ENCODE measurements at regions not wholly inside any gene's neighbourhood (a gene's known extent, or its start where the extent isn't known, plus 50 kb on each side); places are given as distances from the start of the nearest gene placed in this dataset.
"Not testable (repeated sequence)": the region's sequence is repeated elsewhere in the genome, so short reads cannot be mapped to it uniquely, and the experiment has no call there.

DNA sequence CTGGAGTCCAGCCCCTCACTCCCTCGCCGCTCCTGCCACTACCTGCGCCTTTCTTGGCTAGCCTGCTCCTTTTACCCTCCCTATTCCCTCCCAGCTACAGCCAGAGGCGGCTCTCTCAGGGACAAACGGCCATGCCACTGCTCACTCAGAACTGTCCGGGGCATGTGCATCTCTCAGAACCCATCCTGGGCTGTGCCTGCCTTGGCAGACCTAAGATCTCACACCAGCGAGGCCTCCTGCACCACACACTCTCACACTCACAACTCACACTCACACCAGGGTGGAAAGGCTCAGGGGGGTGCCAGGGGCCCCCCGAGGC lies 180.3 kb downstream of the TMEM121 start:
- H3K36me3 ChIP-seq (ENCODE audit: control insufficient read depth, insufficient read depth, low read length); H3K79me2 ChIP-seq (ENCODE audit: control insufficient read depth, insufficient read depth, low read length); H3K9ac ChIP-seq (ENCODE audit: insufficient read depth, low read length); H3K4me3 ChIP-seq (replicated peaks in 1 of 4; ENCODE audit: control extremely low read depth in 1 of 4, insufficient read depth in 1 of 4, low read depth in 3 of 4, low read length in 4 of 4); H3K4me2 ChIP-seq (ENCODE audit: extremely low read depth, insufficient read depth, low read length); H3K27ac ChIP-seq (ENCODE audit: insufficient read depth, low read length); H2AFZ ChIP-seq (ENCODE audit: low read length); H4K20me1 ChIP-seq (ENCODE audit: control insufficient read depth, extremely low read depth, insufficient read depth, low read length); H3K4me1 ChIP-seq (ENCODE audit: control insufficient read depth, extremely low read depth, insufficient read depth, low read length); DNase-seq (ENCODE audit: low read depth in 2 of 2); H3K9me3 ChIP-seq (ENCODE audit: control insufficient read depth, insufficient read depth, low read depth, low read length); H3K27me3 ChIP-seq (ENCODE audit: control insufficient read depth, insufficient read depth, low read length): not testable (repeated sequence)

DNA sequence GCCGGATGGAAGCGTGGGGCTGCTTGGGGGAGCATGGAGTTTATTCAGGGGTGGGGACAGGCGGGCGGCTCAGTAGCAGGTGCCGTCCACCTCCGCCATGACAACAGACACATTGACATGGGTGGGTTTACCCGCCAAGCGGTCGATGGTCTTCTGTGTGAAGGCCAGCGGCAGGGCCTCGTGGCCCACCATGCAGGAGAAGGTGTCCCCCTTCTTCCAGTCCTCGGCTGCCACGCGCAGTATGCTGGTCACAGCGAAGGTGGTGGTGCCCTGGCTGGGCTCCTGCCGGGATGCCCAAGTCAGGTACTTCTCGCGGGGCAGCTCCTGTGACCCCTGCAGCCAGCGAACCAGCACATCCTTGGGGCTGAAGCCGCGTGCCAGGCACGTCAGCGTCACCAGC lies 180.7 kb downstream of the TMEM121 start:
- H3K36me3 ChIP-seq (ENCODE audit: control insufficient read depth, insufficient read depth, low read length); H3K27ac ChIP-seq (ENCODE audit: insufficient read depth, low read length); H3K4me2 ChIP-seq (ENCODE audit: extremely low read depth, insufficient read depth, low read length); H3K4me1 ChIP-seq (ENCODE audit: control insufficient read depth, extremely low read depth, insufficient read depth, low read length); DNase-seq (ENCODE audit: low read depth in 2 of 2); H4K20me1 ChIP-seq (ENCODE audit: control insufficient read depth, extremely low read depth, insufficient read depth, low read length); H3K9me3 ChIP-seq (ENCODE audit: control insufficient read depth, insufficient read depth, low read depth, low read length); H3K4me3 ChIP-seq (replicated peaks in 1 of 4; ENCODE audit: control extremely low read depth in 1 of 4, insufficient read depth in 1 of 4, low read depth in 3 of 4, low read length in 4 of 4); H3K79me2 ChIP-seq (ENCODE audit: control insufficient read depth, insufficient read depth, low read length); H2AFZ ChIP-seq (ENCODE audit: low read length); H3K9ac ChIP-seq (ENCODE audit: insufficient read depth, low read length); H3K27me3 ChIP-seq (ENCODE audit: control insufficient read depth, insufficient read depth, low read length): not testable (repeated sequence)

DNA sequence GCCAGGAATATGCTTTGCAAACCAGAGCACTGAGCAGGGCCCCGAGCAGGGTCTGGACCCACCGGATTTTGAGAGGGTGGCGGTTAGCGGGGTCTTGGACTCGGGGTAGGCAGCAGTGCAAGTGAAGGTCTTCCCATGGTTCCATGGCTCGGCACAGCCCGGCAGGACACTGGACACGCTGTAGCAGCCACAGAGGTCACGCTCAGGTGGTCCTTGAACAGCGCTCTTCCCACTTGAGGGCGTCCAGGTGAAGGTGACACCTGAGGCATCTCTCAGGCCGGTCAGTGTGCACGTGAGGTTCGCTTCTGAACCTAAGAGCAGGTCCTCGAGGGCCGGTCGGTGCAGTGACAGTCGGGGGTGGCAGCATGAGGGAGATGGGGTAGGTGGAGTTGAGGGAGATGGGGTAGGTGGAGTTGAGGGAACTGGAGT lies 181.4 kb downstream of the TMEM121 start:
- H4K20me1 ChIP-seq (ENCODE audit: control insufficient read depth, extremely low read depth, insufficient read depth, low read length); H3K4me2 ChIP-seq (ENCODE audit: extremely low read depth, insufficient read depth, low read length); H3K79me2 ChIP-seq (ENCODE audit: control insufficient read depth, insufficient read depth, low read length); H3K9me3 ChIP-seq (ENCODE audit: control insufficient read depth, insufficient read depth, low read depth, low read length); H3K4me1 ChIP-seq (ENCODE audit: control insufficient read depth, extremely low read depth, insufficient read depth, low read length); DNase-seq (ENCODE audit: low read depth in 2 of 2); H2AFZ ChIP-seq (ENCODE audit: low read length); H3K27ac ChIP-seq (ENCODE audit: insufficient read depth, low read length); H3K27me3 ChIP-seq (ENCODE audit: control insufficient read depth, insufficient read depth, low read length); H3K36me3 ChIP-seq (ENCODE audit: control insufficient read depth, insufficient read depth, low read length); H3K4me3 ChIP-seq (replicated peaks in 1 of 4; ENCODE audit: control extremely low read depth in 1 of 4, insufficient read depth in 1 of 4, low read depth in 3 of 4, low read length in 4 of 4); H3K9ac ChIP-seq (ENCODE audit: insufficient read depth, low read length): not testable (repeated sequence)

DNA sequence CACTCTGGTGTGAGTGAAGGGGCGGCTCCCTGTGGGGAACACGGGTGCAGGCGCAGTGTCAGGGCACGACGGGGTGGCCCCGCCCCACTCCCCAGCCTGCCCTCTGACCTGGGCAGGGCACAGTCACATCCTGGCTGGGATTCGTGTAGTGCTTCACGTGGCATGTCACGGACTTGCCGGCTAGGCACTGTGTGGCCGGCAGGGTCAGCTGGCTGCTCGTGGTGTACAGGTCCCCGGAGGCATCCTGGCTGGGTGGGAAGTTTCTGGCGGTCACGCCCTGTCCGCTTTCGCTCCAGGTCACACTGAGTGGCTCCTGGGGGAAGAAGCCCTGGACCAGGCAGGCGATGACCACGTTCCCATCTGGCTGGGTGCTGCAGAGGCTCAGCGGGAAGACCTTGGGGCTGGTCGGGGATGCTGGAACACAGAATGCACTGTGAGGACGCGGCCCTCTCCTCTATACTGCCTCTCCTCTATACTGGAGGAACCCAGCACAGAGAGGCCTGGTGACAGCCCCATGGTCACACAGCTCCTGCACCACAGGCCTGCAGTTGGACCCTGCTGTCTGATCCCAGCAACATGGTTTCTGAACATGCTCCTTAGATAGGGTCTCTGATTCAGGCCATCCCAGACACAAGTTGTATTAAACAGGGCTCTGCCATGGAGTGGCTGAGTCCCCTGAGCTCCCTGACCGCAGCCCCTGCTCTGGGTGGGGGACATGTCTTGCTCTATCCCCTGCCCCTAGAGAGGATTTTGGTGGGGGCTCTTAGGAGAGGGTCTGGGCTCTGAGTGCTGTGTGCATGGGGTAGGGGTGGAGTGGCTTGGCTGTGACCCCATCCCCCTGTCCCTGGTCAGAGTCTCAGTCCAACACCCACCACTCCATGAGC lies 182.1 kb downstream of the TMEM121 start:
- not testable (repeated sequence) for DNase-seq (ENCODE audit: low read depth in 2 of 2); H3K4me3 ChIP-seq (replicated peaks in 1 of 4; ENCODE audit: control extremely low read depth in 1 of 4, insufficient read depth in 1 of 4, low read depth in 3 of 4, low read length in 4 of 4); H3K9ac ChIP-seq (ENCODE audit: insufficient read depth, low read length); H3K79me2 ChIP-seq (ENCODE audit: control insufficient read depth, insufficient read depth, low read length); H3K36me3 ChIP-seq (ENCODE audit: control insufficient read depth, insufficient read depth, low read length); H4K20me1 ChIP-seq (ENCODE audit: control insufficient read depth, extremely low read depth, insufficient read depth, low read length); H3K27ac ChIP-seq (ENCODE audit: insufficient read depth, low read length); H2AFZ ChIP-seq (ENCODE audit: low read length); H3K4me2 ChIP-seq (ENCODE audit: extremely low read depth, insufficient read depth, low read length); H3K27me3 ChIP-seq (ENCODE audit: control insufficient read depth, insufficient read depth, low read length); H3K9me3 ChIP-seq (ENCODE audit: control insufficient read depth, insufficient read depth, low read depth, low read length); H3K4me1 ChIP-seq (ENCODE audit: control insufficient read depth, extremely low read depth, insufficient read depth, low read length)
